ENCODE measurements at regions not wholly inside any gene's neighbourhood (a gene's known extent, or its start where the extent isn't known, plus 50 kb on each side); places are given as distances from the start of the nearest gene placed in this dataset.

GRCh38 chr16:5575646-5576245 lies 478.2 kb upstream of the EEF2KMT start:
- no peaks in the 10 kb centered on the region for H3K9me3 ChIP-seq (ENCODE audit: low read depth)
- H3K4me1 ChIP-seq (ENCODE audit: insufficient read depth): no peaks in the 10 kb centered on the region
- no peaks in the 10 kb centered on the region for H3K36me3 ChIP-seq (ENCODE audit: low read depth)
- H3K79me2 ChIP-seq (ENCODE audit: insufficient read depth): no peaks in the 10 kb centered on the region
- no peaks in the 10 kb centered on the region for H4K20me1 ChIP-seq (ENCODE audit: insufficient read depth)
- no peaks in the 10 kb centered on the region for H3K27me3 ChIP-seq (replicated peaks; ENCODE audit: insufficient read depth)
- TF ChIP-seq EZH2phosphoT487 (IDR thresholded peaks at IDR 0.05; ENCODE audit: insufficient read depth, low read depth) (no peak), EZH2 (IDR thresholded peaks at IDR 0.05; ENCODE audit: insufficient read depth, poor library complexity, severe bottlenecking) (no peak)
- no peak overlapping the region for H3K4me2 ChIP-seq (ENCODE audit: unreplicated experiment)
- DNase-seq: no peak
- H3K9ac ChIP-seq: no peak overlapping the region
- in situ Hi-C loops (cut with MboI): no loop called here
- H3K9me2 ChIP-seq (ENCODE audit: insufficient read depth): no peaks in the 10 kb centered on the region
- H3K4me3 ChIP-seq: no peak overlapping the region
- no peaks in the 10 kb centered on the region for H3F3A ChIP-seq (ENCODE audit: insufficient read depth)
- no peak overlapping the region for H3K27ac ChIP-seq
- WGBS, 2 experiments (ENCODE audit: low coverage in 1 of 2, low lambda C conversion rate in 2 of 2, missing lambda C conversion rate in 2 of 2): 26 to 31% methylated on average over 3 of the region's 3 CpGs
- no peak overlapping the region for H2AFZ ChIP-seq

- H3K4me1 ChIP-seq (ENCODE audit: insufficient read depth): no peaks in the 10 kb centered on the region
- in situ Hi-C loops (cut with MboI): no loop called here
- H4K20me1 ChIP-seq (ENCODE audit: insufficient read depth): no peaks in the 10 kb centered on the region
- H3K27ac ChIP-seq: no peak overlapping the region
- no peaks in the 10 kb centered on the region for H3K27me3 ChIP-seq (replicated peaks; ENCODE audit: insufficient read depth)
- TF ChIP-seq EZH2phosphoT487 (IDR thresholded peaks at IDR 0.05; ENCODE audit: insufficient read depth, low read depth) (no peak), EZH2 (IDR thresholded peaks at IDR 0.05; ENCODE audit: insufficient read depth, poor library complexity, severe bottlenecking) (no peak)
- no peaks in the 10 kb centered on the region for H3K9me2 ChIP-seq (ENCODE audit: insufficient read depth)
- H3K4me2 ChIP-seq (ENCODE audit: unreplicated experiment): no peak overlapping the region
- no peaks in the 10 kb centered on the region for H3K9me3 ChIP-seq (ENCODE audit: low read depth)
- H3F3A ChIP-seq (ENCODE audit: insufficient read depth): no peaks in the 10 kb centered on the region
- H3K79me2 ChIP-seq (ENCODE audit: insufficient read depth): no peaks in the 10 kb centered on the region
- DNase-seq: no peak
- no peak overlapping the region for H3K9ac ChIP-seq
- H3K4me3 ChIP-seq: no peak overlapping the region
- H2AFZ ChIP-seq: no peak overlapping the region
- 45 to 50% methylated on average over 6 of the region's 6 CpGs for WGBS, 2 experiments (ENCODE audit: low coverage in 1 of 2, low lambda C conversion rate in 2 of 2, missing lambda C conversion rate in 2 of 2)
- no peaks in the 10 kb centered on the region for H3K36me3 ChIP-seq (ENCODE audit: low read depth)
Measured at GRCh38 chr16:5575121-5575520, 477.5 kb upstream of the EEF2KMT start.

- no peaks in the 10 kb centered on the region for H3F3A ChIP-seq (ENCODE audit: insufficient read depth)
- H3K36me3 ChIP-seq (ENCODE audit: low read depth): no peaks in the 10 kb centered on the region
- DNase-seq: no peak
- H3K9me3 ChIP-seq (ENCODE audit: low read depth): no peaks in the 10 kb centered on the region
- H3K27ac ChIP-seq: no peak overlapping the region
- TF ChIP-seq EZH2 (IDR thresholded peaks at IDR 0.05; ENCODE audit: insufficient read depth, poor library complexity, severe bottlenecking) (no peak), EZH2phosphoT487 (IDR thresholded peaks at IDR 0.05; ENCODE audit: insufficient read depth, low read depth) (no peak)
- no peak overlapping the region for H2AFZ ChIP-seq
- no peak overlapping the region for H3K9ac ChIP-seq
- H3K9me2 ChIP-seq (ENCODE audit: insufficient read depth): no peaks in the 10 kb centered on the region
- H3K79me2 ChIP-seq (ENCODE audit: insufficient read depth): no peaks in the 10 kb centered on the region
- H3K4me1 ChIP-seq (ENCODE audit: insufficient read depth): no peaks in the 10 kb centered on the region
- no peaks in the 10 kb centered on the region for H3K27me3 ChIP-seq (replicated peaks; ENCODE audit: insufficient read depth)
- in situ Hi-C loops (cut with MboI): no loop called here
- no peak overlapping the region for H3K4me2 ChIP-seq (ENCODE audit: unreplicated experiment)
- WGBS, 2 experiments (ENCODE audit: low coverage in 1 of 2, low lambda C conversion rate in 2 of 2, missing lambda C conversion rate in 2 of 2): 19 to 36% methylated on average over 2 of the region's 2 CpGs
- no peaks in the 10 kb centered on the region for H4K20me1 ChIP-seq (ENCODE audit: insufficient read depth)
- H3K4me3 ChIP-seq: no peak overlapping the region
Measured at GRCh38 chr16:5572056-5572455, 474.5 kb upstream of the EEF2KMT start.

- no peak overlapping the region for H2AFZ ChIP-seq
- no peak overlapping the region for H3K4me2 ChIP-seq (ENCODE audit: unreplicated experiment)
- no peaks in the 10 kb centered on the region for H3K27me3 ChIP-seq (replicated peaks; ENCODE audit: insufficient read depth)
- no peaks in the 10 kb centered on the region for H3F3A ChIP-seq (ENCODE audit: insufficient read depth)
- no peak for TF ChIP-seq EZH2phosphoT487 (IDR thresholded peaks at IDR 0.05; ENCODE audit: insufficient read depth, low read depth)
- no peak for TF ChIP-seq EZH2 (IDR thresholded peaks at IDR 0.05; ENCODE audit: insufficient read depth, poor library complexity, severe bottlenecking)
- H3K79me2 ChIP-seq (ENCODE audit: insufficient read depth): no peaks in the 10 kb centered on the region
- H3K9me2 ChIP-seq (ENCODE audit: insufficient read depth): no peaks in the 10 kb centered on the region
- no peaks in the 10 kb centered on the region for H3K4me1 ChIP-seq (ENCODE audit: insufficient read depth)
- DNase-seq: no peak
- no peaks in the 10 kb centered on the region for H3K36me3 ChIP-seq (ENCODE audit: low read depth)
- H3K9ac ChIP-seq: no peak overlapping the region
- no peak overlapping the region for H3K27ac ChIP-seq
- no peaks in the 10 kb centered on the region for H3K9me3 ChIP-seq (ENCODE audit: low read depth)
- H3K4me3 ChIP-seq: no peak overlapping the region
- no peaks in the 10 kb centered on the region for H4K20me1 ChIP-seq (ENCODE audit: insufficient read depth)
- in situ Hi-C loops (cut with MboI): no loop called here
- 17 to 31% methylated on average over 8 of the region's 8 CpGs for WGBS, 2 experiments (ENCODE audit: low coverage in 1 of 2, low lambda C conversion rate in 2 of 2, missing lambda C conversion rate in 2 of 2)
Measured at GRCh38 chr16:5571446-5571845, 473.9 kb upstream of the EEF2KMT start.

GRCh38 chr16:5561800-5562199 lies 464.2 kb upstream of the EEF2KMT start:
- no peaks in the 10 kb centered on the region for H3F3A ChIP-seq (ENCODE audit: insufficient read depth)
- H3K4me3 ChIP-seq: no peak overlapping the region
- H3K4me1 ChIP-seq (ENCODE audit: insufficient read depth): no peaks in the 10 kb centered on the region
- no peaks in the 10 kb centered on the region for H3K79me2 ChIP-seq (ENCODE audit: insufficient read depth)
- no peak overlapping the region for H3K27ac ChIP-seq
- TF ChIP-seq EZH2 (IDR thresholded peaks at IDR 0.05; ENCODE audit: insufficient read depth, poor library complexity, severe bottlenecking) (no peak), EZH2phosphoT487 (IDR thresholded peaks at IDR 0.05; ENCODE audit: insufficient read depth, low read depth) (no peak)
- WGBS, 2 experiments (ENCODE audit: low coverage in 1 of 2, low lambda C conversion rate in 2 of 2, missing lambda C conversion rate in 2 of 2): 24 to 25% methylated on average over 6 of the region's 6 CpGs
- no peak for DNase-seq
- no peak overlapping the region for H3K9ac ChIP-seq
- H2AFZ ChIP-seq: no peak overlapping the region
- H4K20me1 ChIP-seq (ENCODE audit: insufficient read depth): no peaks in the 10 kb centered on the region
- no peaks in the 10 kb centered on the region for H3K27me3 ChIP-seq (replicated peaks; ENCODE audit: insufficient read depth)
- no peaks in the 10 kb centered on the region for H3K9me3 ChIP-seq (ENCODE audit: low read depth)
- in situ Hi-C loops (cut with MboI): no loop called here
- H3K36me3 ChIP-seq (ENCODE audit: low read depth): no peaks in the 10 kb centered on the region
- H3K9me2 ChIP-seq (ENCODE audit: insufficient read depth): no peaks in the 10 kb centered on the region
- H3K4me2 ChIP-seq (ENCODE audit: unreplicated experiment): no peak overlapping the region

All from GM23248 (cell line).